ENCODE measurements at regions not wholly inside any gene's neighbourhood (a gene's known extent, or its start where the extent isn't known, plus 50 kb on each side); places are given as distances from the start of the nearest gene placed in this dataset.
A peak's percentile ranks its signal among the peaks of the same experiment; 100 is the strongest.

- DNase-seq, result peak; percentile 67
These were observed 882.8 kb upstream of the SOX9 start for GRCh38 chr17:71237903-71238538.

DNA sequence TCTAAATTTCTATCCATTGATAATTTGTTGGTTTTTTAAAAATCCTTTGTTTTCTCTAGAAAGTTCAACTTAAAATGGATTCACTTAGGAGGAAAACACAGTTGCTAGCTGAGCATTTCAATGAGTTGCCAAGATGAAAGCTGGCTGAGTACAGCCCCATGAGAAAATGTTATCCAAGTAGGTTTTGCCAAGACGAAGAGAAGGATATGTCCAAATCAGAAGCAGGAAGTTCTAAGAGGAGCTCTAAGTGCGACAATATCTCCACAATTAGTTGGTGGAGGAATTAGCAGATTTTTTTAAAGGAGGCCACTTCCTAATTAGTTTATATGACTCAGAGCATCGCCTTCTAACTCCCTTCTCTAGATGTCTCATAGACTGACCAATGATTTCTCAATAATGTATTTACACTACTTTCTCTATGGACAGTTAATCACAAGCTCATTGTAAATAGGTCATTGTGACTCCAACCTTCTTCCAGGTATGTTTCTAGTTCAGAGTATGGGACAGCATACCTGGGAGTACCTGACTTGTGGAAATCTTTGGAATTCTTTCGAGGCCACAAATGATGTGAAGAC, 873.3 kb upstream of the SOX9 start:
- DNase-seq, result no peak

GRCh38 chr17:71251276-71251675, 869.5 kb upstream of the SOX9 start:
- peak; percentile 74 for DNase-seq

GRCh38 chr17:71251951-71252350, 868.9 kb upstream of the SOX9 start:
- peak; percentile 88 for DNase-seq

- peak; percentile 61 for DNase-seq
These were observed 868.4 kb upstream of the SOX9 start for GRCh38 chr17:71252436-71252835.

DNA sequence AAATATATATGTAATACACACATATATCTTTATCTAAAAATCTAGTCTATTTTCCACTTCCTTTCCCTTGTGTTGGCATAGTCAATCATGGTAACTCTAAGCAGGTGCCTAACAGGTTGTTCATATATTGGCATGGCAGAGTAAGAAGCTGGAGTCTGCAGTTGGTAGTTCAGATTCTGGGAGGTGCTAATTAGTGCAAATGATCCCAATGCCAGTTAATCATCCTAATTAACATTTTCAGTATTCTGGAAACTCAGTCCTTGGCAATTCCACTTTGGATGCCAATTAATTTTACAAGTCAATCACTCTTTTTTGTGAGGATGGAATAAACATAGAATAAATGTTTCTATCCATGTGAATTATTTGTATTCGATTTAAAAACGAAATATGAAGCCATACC, 863.7 kb upstream of the SOX9 start:
- no peak for DNase-seq

- peak; percentile 65 for DNase-seq
These were observed 860.4 kb upstream of the SOX9 start for GRCh38 chr17:71260366-71260940.

DNA sequence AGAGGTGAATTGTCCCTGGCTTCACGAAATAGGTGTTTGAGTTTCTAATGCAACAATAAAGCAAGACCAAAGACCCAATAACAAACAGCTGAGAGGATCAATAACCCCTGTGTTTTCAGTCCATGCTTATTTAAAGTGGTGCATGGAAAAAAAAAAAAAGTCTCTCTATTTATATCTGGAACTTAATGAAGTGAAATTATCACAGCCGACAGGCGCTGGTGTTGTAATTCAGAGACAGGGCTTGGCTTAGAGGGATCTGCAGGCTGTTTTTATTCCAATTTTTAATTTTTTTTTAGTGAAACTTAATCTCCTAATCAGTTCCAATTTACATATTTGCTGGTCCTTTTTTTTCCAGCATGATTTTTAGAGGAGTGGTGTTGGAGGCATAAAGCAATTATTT, 858.2 kb upstream of the SOX9 start:
- DNase-seq, result no peak

- DNase-seq, result no peak
These were observed 853.2 kb upstream of the SOX9 start for GRCh38 chr17:71267668-71268067.

DNA sequence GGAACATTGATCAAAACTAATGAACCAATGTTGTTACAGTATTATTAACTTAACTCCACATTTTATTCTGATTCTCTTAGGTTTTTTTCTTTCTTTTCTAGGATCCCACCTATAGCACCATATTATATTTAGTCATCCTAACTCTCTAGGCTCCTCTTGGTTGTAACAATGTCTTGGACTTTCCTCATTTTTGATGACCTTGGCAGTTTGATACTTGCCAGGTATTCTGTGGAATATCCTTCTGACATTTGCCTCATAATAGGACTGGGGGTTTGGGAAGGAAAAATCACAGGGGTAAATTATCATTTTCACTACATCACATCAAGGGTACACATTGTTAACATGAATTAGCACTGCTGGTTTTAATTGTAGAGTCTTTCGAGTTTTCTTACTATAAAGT, 851.6 kb upstream of the SOX9 start:
- DNase-seq, result no peak

DNA sequence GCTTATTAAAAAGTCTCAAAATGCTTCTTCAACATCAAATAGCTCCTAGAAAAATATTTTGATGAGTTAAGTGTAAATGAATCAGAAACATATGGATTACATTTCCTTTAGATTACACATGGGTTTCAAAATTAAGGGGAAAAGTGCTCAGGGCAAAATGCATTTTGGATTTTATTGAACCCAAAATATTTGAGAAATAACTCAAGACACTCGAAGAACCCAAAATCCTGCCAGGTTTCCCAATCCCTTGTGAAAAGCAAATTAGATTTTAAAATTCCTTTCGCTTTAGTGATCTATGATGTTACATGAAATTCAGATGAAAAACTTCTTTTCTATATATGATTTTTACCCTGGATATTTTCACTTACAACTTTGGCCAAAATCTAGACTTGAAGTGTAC, 847.4 kb upstream of the SOX9 start:
- peak; percentile 29 for DNase-seq

- no peak for DNase-seq
These were observed 844.7 kb upstream of the SOX9 start for GRCh38 chr17:71276079-71276478.

DNA sequence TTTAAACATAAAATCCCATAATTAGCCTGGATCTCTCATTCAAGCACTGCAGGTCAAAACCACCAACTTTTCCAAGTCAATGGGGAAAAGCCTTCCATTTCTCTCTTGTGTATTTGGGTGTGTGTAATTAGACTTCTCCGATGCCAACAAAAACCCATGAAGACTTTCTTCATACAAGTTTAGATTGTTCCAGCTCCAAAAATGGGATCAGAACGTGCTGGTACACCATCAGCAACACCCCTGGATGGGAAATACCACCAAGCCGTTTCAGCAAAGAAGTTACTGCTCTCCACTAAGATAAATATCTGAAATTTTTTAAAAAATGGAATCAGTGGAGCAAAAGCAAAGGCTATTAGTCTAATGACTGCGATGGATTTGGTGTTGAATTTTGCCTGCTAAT, 837.3 kb upstream of the SOX9 start:
- no peak for DNase-seq

- no peak for DNase-seq
These were observed 836.6 kb upstream of the SOX9 start for GRCh38 chr17:71284032-71284755.

GRCh38 chr17:71286625-71287024, 834.2 kb upstream of the SOX9 start:
- no peak for DNase-seq

DNA sequence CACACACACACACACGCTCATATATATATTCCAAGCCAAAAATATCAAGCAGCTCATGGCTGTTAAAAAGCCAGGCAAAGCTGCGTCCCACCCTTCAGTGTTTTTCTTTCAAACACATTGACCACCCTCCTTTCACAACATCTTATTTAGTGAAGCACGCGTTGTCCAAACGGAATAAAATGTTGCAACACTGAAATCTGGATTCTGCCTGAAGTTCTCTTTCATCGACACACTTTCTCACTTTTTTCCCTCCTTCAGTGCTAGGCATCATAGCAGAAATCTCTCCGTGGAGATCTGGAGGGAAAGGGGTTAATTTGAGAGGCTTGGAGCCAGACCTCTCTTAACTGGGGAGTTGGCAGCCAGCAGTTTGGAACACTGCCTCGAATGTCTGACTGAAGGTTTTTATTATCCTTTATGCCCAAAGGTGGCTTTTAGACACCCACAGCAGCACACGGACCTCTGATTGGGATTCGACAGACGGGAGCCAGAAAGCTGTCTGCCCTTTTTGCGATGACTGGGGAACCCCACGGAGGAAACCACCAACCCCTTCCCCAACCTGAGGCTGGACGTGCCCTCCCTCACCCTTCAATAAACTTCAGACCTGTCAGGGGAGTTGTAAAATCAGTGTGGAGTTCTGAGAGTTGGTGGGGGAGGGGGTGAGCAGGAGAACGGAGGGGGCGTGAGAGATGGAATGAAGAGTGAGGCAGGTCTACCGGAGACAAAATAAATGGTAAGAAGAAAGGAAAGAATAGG, 833.6 kb upstream of the SOX9 start:
- DNase-seq, result no peak

DNA sequence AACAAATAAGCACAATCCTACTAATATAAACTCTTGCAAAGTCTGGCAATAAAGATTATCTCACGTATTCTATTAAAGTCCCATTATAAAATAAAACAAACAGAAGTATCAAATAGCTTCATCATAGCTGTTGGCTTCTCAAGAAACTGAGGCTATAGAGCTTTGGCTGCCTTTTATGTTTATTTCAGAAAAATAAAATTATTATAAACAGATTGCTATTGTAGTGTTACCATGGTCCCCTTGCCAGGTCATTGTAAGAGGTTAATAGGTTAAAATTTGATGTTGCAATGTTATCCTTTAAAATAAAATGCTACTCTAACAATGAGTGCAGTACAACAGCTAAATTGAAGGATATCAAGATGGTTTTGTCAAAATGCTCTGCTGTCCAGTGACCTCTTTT, 828.8 kb upstream of the SOX9 start:
- DNase-seq, result no peak

DNA sequence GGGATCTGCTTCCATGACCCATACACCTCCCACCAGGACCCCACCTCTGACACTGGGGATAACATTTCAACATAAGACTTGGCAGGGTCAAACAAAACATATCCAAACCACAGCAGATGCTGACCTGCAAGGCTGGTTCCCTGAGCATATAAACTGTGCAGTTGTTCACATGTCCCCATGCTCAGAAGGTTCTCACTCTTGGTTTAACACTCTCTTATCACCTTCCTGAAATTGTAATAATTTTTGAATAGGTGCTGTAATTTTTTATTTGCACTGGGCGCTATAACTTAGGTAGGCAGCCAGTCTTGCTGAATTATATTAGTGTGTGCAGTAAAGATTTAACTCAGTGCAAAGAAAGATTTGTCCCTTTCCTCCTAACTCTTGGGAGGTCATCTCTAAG, 824.8 kb upstream of the SOX9 start:
- DNase-seq, result no peak

GRCh38 chr17:71301063-71301462, 819.8 kb upstream of the SOX9 start:
- DNase-seq, result no peak

- peak; percentile 11 for DNase-seq
These were observed 817.9 kb upstream of the SOX9 start for GRCh38 chr17:71302721-71303549.

- peak; percentile 48 for DNase-seq
These were observed 816.2 kb upstream of the SOX9 start for GRCh38 chr17:71304498-71305158.

- DNase-seq, result no peak
These were observed 807.0 kb upstream of the SOX9 start for GRCh38 chr17:71313866-71314265.

Data from fibroblast of skin of right biceps (primary cell).